ENCODE measurements at regions not wholly inside any gene's neighbourhood (a gene's known extent, or its start where the extent isn't known, plus 50 kb on each side); places are given as distances from the start of the nearest gene placed in this dataset.
"Not testable (repeated sequence)": the region's sequence is repeated elsewhere in the genome, so short reads cannot be mapped to it uniquely, and the experiment has no call there.

DNA sequence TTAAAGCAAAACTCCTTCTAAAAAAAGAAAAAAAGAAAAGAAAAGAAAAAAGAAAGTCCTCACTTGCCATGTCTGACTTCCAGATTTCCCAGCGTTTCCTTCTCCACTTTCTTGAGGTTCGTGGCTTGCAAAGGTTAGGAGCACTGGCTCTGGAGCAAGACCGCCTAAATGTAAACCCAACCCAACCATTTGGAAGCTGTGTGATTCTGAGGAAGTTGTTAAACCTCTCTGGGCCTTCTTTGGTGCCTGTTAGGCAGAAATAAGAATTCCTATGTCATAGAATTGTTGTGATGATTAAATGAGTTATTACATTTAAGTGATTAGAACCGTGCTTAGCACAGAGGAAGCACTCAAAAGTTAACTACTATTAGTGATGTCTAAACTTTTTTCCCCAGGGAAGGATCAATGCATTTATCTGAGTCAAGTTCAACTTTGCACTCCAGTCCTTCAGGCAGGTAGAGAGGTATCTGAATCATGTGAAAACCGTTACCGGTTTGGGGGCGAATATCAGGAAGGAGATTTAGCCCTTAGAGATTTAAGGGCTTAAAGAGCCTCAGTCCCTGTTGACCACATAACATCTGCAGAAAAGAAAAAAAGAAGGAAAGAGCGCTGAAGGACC, 78.3 kb upstream of the HES1 start:
- DNase-seq (ENCODE audit: low read depth in 2 of 3, low spot score in 2 of 3): no peak

- DNase-seq (ENCODE audit: low read depth in 2 of 3, low spot score in 2 of 3): no peak
Measured at GRCh38 chr3:194058189-194058571, 77.8 kb upstream of the HES1 start.

DNA sequence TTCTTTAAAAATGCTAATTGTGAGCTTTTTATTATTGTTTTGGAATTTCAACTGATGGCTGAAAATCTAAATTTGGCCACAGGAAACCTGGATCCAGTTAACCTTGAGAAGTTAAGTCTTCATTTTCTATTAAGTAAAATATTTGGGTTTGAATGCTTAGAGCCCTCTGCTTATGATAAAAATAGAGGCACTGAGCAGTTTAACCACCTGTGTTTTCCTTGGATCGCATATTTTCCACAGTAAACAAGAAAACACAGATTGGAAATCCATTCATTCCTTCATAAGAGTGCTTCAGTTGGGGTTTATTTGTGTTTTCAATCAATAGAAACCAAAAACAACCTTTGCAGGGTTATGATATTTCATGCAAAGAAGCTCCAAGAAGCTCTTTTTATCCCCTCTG, 77.2 kb upstream of the HES1 start:
- DNase-seq (ENCODE audit: low read depth in 2 of 3, low spot score in 2 of 3): no peak

GRCh38 chr3:194061421-194062030, 74.4 kb upstream of the HES1 start:
- DNase-seq (ENCODE audit: low read depth in 2 of 3, low spot score in 2 of 3): no peak

GRCh38 chr3:194062830-194063229, 73.1 kb upstream of the HES1 start:
- DNase-seq (ENCODE audit: low read depth in 2 of 3, low spot score in 2 of 3): no peak

GRCh38 chr3:194064380-194065332, 71.3 kb upstream of the HES1 start:
- DNase-seq (ENCODE audit: low read depth in 2 of 3, low spot score in 2 of 3): no peak

- DNase-seq (ENCODE audit: low read depth in 2 of 3, low spot score in 2 of 3): not testable (repeated sequence)
Measured at GRCh38 chr3:194067327-194067726, 68.6 kb upstream of the HES1 start.

GRCh38 chr3:194067949-194068362, 68.0 kb upstream of the HES1 start:
- DNase-seq (ENCODE audit: low read depth in 2 of 3, low spot score in 2 of 3): no peak

DNA sequence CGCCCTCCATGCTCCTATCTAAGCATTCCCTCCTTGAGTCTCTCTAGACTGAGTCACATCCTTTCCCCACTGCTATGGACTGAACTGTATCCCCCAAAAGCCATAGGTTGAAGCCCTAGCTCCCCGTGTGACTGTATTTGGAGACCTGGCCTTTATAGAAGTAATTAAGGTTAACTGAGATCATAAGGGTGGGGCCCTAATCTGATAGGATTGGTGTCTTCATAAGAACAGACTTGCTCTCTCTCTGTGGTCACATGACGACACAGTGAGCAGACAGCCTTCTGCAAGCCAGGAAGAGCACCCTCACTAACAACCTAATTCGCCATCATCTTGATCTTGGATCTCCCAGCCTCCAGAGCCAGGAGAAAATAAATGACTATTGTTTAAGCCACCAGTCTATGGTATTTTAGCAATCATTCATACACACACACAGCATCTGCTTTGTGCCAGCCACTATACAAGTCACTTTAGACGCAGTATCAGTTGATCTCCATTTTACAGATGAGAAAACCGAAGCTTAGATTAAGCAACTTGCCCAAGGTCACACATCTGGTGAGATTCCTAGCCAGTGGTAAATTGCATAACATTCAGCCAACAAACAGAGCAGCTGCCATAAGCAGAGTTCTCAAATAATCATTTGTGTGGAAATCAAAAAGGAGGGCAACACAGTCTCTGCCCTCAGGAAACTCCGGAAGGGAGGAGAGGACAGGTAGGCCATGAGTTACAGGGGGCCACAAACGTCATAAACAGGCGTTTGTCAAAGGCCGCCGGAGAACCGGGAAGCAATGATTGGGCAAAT, 66.3 kb upstream of the HES1 start:
- no peak for DNase-seq (ENCODE audit: low read depth in 2 of 3, low spot score in 2 of 3)

DNA sequence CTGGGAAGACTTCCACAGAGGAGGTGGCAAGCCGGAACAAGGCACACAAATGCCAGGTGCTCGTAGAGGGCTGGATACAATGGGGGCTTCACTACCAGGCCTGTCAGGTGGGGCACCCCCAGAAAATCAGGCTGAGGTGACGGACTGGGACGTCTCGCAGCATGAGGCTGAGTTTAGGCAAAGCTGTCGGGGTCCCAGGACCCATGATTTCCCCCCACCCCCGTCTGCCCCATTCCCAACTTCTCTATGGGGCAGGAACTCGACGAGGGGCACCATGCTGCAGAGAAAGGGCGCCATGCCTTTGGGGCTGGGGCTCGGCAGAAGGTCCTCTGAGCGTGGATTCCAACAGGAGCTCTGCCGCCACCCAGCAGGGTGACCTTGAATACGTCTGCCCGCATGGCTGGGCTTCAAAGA, 65.7 kb upstream of the HES1 start:
- DNase-seq (ENCODE audit: low read depth in 2 of 3, low spot score in 2 of 3): no peak

- peak; percentile 42 to 75 (median 59) for DNase-seq (ENCODE audit: low read depth in 2 of 3, low spot score in 2 of 3)
Measured at GRCh38 chr3:194070634-194071409, 65.1 kb upstream of the HES1 start.

DNA sequence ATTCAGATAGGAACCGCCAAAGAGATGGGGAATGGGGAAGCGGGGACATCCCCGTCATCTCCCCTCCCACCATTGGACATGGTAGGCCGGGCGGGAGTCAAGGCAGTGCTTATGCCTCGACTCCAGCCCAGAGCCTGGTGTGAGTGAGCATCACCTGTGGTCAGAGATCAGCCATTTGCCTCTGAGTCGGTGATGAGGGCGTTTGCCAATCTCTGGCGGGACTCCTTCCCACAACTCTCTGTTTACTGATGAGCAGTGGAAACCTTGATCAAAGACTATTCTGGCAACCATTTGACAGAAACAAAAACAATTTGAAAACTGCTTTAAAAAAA, 63.9 kb upstream of the HES1 start:
- no peak for DNase-seq (ENCODE audit: low read depth in 2 of 3, low spot score in 2 of 3)

GRCh38 chr3:194072691-194073279, 63.2 kb upstream of the HES1 start:
- DNase-seq (ENCODE audit: low read depth in 2 of 3, low spot score in 2 of 3): no peak

- DNase-seq (ENCODE audit: low read depth in 2 of 3, low spot score in 2 of 3): no peak
Measured at GRCh38 chr3:194073926-194074325, 62.0 kb upstream of the HES1 start.

DNA sequence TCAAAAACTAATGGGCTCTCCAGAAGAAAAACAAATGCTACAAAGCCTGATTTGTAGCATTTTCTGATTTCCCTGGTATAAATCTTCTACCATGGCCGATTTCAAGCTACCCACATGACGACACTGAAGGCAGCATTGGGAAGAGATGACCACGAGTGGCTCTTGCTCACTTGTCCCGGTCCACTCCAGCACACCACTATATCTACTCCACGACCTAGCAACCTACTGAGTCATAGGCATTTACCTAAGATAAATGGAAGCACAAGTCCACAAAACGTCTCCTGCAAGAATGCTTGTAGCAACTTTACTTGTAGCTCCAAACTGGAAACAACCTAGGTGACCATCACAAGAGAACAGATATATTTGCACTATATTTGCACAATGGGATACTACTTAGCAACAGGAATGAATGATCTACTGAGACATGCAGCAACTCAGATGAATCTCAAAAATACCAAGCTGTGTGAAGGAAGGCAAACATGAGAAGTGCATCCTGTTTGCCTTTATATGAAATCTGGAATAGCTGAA, 60.8 kb upstream of the HES1 start:
- no peak for DNase-seq (ENCODE audit: low read depth in 2 of 3, low spot score in 2 of 3)

DNA sequence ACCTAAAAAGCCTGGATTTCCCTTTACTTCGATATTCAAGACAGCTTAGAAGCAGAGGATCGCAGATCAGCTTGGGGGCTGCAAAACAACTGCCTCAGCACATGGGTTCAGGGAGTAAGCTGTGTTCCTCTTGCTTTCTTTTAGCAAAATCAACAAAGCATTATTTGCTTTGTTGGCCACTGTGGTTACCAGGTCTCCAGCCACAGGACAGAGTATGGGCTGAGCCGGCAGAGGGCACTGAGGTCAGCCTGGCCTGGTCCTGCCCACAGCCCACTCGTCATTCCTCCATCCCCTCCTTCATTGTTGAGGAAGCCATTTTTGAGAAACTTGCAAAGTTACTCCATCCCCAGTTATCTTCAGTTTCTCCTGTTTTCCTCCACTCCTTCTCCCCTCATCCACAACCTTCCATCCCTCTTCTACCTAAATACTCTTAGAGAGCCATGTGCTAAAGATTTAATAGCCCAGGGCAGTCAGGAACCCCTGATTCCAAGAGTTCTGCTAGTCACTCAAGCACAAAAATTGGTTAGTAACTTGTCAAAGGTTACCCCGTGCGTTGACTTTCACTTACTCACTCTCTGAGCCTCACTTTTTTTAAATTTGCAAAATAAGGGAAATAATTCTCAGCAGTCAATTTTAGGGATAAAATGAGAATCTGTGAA, 60.0 kb upstream of the HES1 start:
- DNase-seq (ENCODE audit: low read depth in 2 of 3, low spot score in 2 of 3): no peak

GRCh38 chr3:194076475-194076874, 59.5 kb upstream of the HES1 start:
- no peak for DNase-seq (ENCODE audit: low read depth in 2 of 3, low spot score in 2 of 3)

- DNase-seq (ENCODE audit: low read depth in 2 of 3, low spot score in 2 of 3): no peak
Measured at GRCh38 chr3:194077602-194078001, 58.3 kb upstream of the HES1 start.

GRCh38 chr3:194078045-194078821, 57.7 kb upstream of the HES1 start:
- DNase-seq (ENCODE audit: low read depth in 2 of 3, low spot score in 2 of 3): no peak

Measured in activated CD8-positive, alpha-beta memory T cell treated with anti-CD3 and anti-CD28 coated beads for 48 hours (primary cell).